ENCODE measurements at regions not wholly inside any gene's neighbourhood (a gene's known extent, or its start where the extent isn't known, plus 50 kb on each side); places are given as distances from the start of the nearest gene placed in this dataset.
"Not testable (repeated sequence)": the region's sequence is repeated elsewhere in the genome, so short reads cannot be mapped to it uniquely, and the experiment has no call there.

GRCh38 chr1:113185463-113186104 lies 112.6 kb downstream of the LRIG2 start:
- peak; percentile 7 for DNase-seq

- no peak for DNase-seq
Measured at GRCh38 chr1:113190078-113190477, 117.1 kb downstream of the LRIG2 start.

- DNase-seq, result no peak
Measured at GRCh38 chr1:113190930-113191329, 117.9 kb downstream of the LRIG2 start.

GRCh38 chr1:113191579-113192076 lies 118.6 kb downstream of the LRIG2 start:
- DNase-seq, result no peak

GRCh38 chr1:113192242-113192641 lies 119.2 kb downstream of the LRIG2 start:
- DNase-seq, result no peak

GRCh38 chr1:113192980-113193379 lies 120.0 kb downstream of the LRIG2 start:
- DNase-seq, result no peak

- no peak for DNase-seq
Measured at GRCh38 chr1:113194846-113195830, 122.1 kb downstream of the LRIG2 start.

GRCh38 chr1:113197719-113198330 lies 124.8 kb downstream of the LRIG2 start:
- DNase-seq, result no peak

GRCh38 chr1:113198806-113199205 lies 125.8 kb downstream of the LRIG2 start:
- DNase-seq, result no peak

GRCh38 chr1:113199760-113200455 lies 126.9 kb downstream of the LRIG2 start:
- DNase-seq, result no peak

- no peak for DNase-seq
Measured at GRCh38 chr1:113201560-113201959, 128.6 kb downstream of the LRIG2 start.

- DNase-seq, result no peak
Measured at GRCh38 chr1:113205980-113206766, 133.2 kb downstream of the LRIG2 start.

GRCh38 chr1:113207019-113207418 lies 134.0 kb downstream of the LRIG2 start:
- no peak for DNase-seq

GRCh38 chr1:113207457-113207856 lies 134.5 kb downstream of the LRIG2 start:
- no peak for DNase-seq

GRCh38 chr1:113208425-113208824 lies 135.4 kb downstream of the LRIG2 start:
- not testable (repeated sequence) for DNase-seq

GRCh38 chr1:113210248-113210647 lies 137.2 kb downstream of the LRIG2 start:
- DNase-seq, result no peak

GRCh38 chr1:113211467-113211866 lies 138.5 kb downstream of the LRIG2 start:
- DNase-seq, result no peak

- no peak for DNase-seq
Measured at GRCh38 chr1:113215015-113215414, 142.0 kb downstream of the LRIG2 start.

- no peak for DNase-seq
Measured at GRCh38 chr1:113216664-113217063, 143.7 kb downstream of the LRIG2 start.

- DNase-seq, result no peak
Measured at GRCh38 chr1:113217447-113218208, 144.6 kb downstream of the LRIG2 start.

GRCh38 chr1:113219377-113219776 lies 146.4 kb downstream of the LRIG2 start:
- DNase-seq, result no peak

Measured in activated CD4-positive, alpha-beta T cell treated with anti-CD3 and anti-CD28 coated beads, Interleukin-10, Interleukin-2, amounts not matched to agents 100 ng/mL and 50 ng/mL, durations not matched to agents 16 hours and 8 hours (primary cell).